Motor neuron (in vitro differentiated cells): ENCODE measurements at regions not wholly inside any gene's neighbourhood (a gene's known extent, or its start where the extent isn't known, plus 50 kb on each side); places are given as distances from the start of the nearest gene placed in this dataset.
"Not testable (repeated sequence)": the region's sequence is repeated elsewhere in the genome, so short reads cannot be mapped to it uniquely, and the experiment has no call there.

Experiments
- ATAC-seq, 8 experiments: fragments of 200-7000 bp; cut with Tn5 transposase; replicated peaks in 6 of 8; 2 replicates each; pipeline ENCODE4 v1.8.0; 2021; ENCODE audit warnings: mild to moderate bottlenecking in 8 of 8, moderate library complexity in 8 of 8
- H3K27ac ChIP-seq, 2 donors: fragments of 250-450 bp; sonication (Bioruptor Pico); 2 replicates each; pipeline ENCODE4 v1.9.0; 2021; ENCODE audit warnings: antibody characterized with exemption in 2 of 2, mild to moderate bottlenecking in 2 of 2, moderate library complexity in 1 of 2
- H3K4me1 ChIP-seq, 2 donors: fragments of 250-450 bp; sonication (Bioruptor Pico); replicated peaks in 1 of 2; 2 replicates each; pipeline ENCODE4 v1.6.1; 2021; ENCODE audit warnings: antibody characterized with exemption in 2 of 2, mild to moderate bottlenecking in 2 of 2, moderate library complexity in 1 of 2
- H3K4me3 ChIP-seq, 5 donors: fragments of 250-450 bp; sonication (Bioruptor Pico); 2 replicates each; pipeline ENCODE4 v1.9.0; 2021; ENCODE audit warnings: antibody characterized with exemption in 5 of 5, mild to moderate bottlenecking in 5 of 5, moderate library complexity in 4 of 5
- WGBS, 10 experiments: fragments of 450-650 bp; shearing (Covaris generic); methylation state at CpG; one replicate each; pipeline ENCODE4 v1.0.0; 2022; 5-methylcytosine and 5-hydroxymethylcytosine counted together
- in situ Hi-C, 9 experiments: fragments of 400-800 bp; cut with MboI; loops; one replicate each; pipeline ENCODE4 v1.15.0; 2021; ENCODE audit warnings: low sequenced_read_pairs in 9 of 9, low pct_unique_long_range_greater_than_20kb in 2 of 9; ENCODE audit not compliant: unreplicated experiment in 9 of 9

GRCh38 chr7:6929588-6929987, 103.5 kb upstream of the CCZ1B start:
- ATAC-seq, in situ Hi-C loops, H3K4me1 ChIP-seq, H3K4me3 ChIP-seq, H3K27ac ChIP-seq: not testable (repeated sequence)
- whole genome bisulfite sequencing, 10 experiments: 90 to 100% (median 100%) methylated on average over 1 to 2 of the region's 7 CpGs; no CpG with 5 or more reads in 7 of the 10 experiments

- H3K4me1 ChIP-seq, H3K27ac ChIP-seq, H3K4me3 ChIP-seq, in situ Hi-C loops, ATAC-seq: not testable (repeated sequence)
- WGBS, 10 experiments: 29 to 100% (median 80%) methylated on average over 1 to 4 of the region's 7 CpGs; no CpG with 5 or more reads in 7 of the 10 experiments
Measured at GRCh38 chr7:6930081-6930635, 104.1 kb upstream of the CCZ1B start.

DNA sequence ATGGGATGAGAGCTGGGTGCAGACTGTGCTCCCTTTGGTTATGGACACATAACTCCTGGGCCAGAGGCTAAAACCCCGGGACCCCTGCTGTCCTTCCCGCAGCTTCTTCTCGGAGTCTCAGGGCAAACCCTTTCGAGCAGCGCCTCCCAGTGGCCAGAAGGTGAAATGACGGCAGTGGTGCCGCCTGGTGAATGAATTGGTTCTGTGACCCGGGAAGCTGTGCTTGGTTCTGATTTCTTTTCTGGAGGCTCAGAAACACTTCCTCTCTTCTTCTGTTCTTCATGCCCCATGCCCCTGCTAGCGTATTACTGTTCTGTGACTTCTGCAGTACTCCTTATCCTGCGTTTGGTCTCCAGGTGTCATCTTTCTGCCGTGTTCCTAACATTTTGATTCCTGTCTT, 104.7 kb upstream of the CCZ1B start:
- H3K27ac ChIP-seq, in situ Hi-C loops, ATAC-seq, H3K4me3 ChIP-seq, H3K4me1 ChIP-seq: not testable (repeated sequence)
- WGBS, 10 experiments: 20% methylated on average over 1 of the region's 11 CpGs; no CpG with 5 or more reads in 9 of the 10 experiments

DNA sequence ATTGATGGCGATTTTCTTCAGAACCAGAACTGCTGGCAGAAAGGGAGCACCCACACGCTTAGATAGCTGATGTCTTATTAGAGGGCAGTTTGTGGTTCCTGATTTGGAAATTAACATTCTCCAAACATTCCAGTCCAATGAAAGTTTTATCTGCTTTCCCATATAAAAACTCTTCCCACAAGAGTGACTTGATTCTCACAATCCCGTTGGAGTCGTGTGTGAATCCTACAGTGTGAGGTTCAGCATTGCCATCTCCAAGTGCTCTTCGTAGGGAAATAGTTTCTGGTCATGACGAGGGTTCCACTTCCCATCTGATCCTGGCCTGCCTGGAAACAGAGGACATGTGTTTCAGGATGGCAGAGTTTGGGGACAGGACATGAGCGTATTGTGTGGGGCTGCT, 105.4 kb upstream of the CCZ1B start:
- ATAC-seq, in situ Hi-C loops, H3K4me1 ChIP-seq, H3K27ac ChIP-seq, H3K4me3 ChIP-seq: not testable (repeated sequence)
- 37% methylated on average over 4 of the region's 7 CpGs; no CpG with 5 or more reads in 9 of the 10 experiments for WGBS, 10 experiments

DNA sequence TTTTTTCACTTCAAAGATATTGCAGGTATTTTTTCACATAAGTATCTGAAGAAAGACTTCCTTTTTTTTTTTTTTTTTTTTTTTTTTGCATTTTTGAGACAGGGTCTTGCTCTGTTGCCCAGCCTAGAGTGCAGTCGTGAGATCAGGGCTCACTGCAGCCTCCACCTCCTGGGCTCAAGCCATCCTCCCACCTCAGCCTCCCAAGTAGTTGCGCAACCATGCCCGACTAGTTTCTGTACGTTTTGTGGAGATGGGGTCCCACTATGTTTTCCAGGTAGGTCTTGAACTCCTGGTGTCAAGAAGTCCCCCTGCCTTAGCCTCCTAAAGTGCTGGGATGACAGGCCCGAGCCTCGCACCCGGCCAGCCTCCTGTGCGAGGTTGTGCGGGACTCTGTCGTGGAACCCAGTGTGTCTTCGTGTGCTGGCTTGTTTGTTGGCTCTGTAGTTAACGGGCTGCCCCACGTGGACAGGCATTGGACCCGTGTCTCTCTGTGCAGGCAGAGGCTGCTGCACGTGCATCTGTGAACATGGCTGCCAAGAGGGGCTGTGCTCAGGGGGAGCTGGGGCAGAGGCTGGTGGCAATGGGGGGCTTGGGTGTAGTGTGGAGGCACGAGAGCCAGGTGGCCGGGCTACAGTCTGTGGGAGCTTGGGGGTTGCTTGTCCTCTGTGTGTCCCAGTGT, 108.0 kb upstream of the CCZ1B start:
- in situ Hi-C loops: not testable (repeated sequence)

GRCh38 chr7:6934981-6935380, 108.9 kb upstream of the CCZ1B start:
- Histone ChIP-seq H3K27ac (no peak overlapping the region), H3K4me1 (no peaks in the 10 kb centered on the region), H3K4me3 (no peak overlapping the region)
- in situ Hi-C loops: no loop called here
- no CpG with 5 or more reads among the region's 21 CpGs for WGBS, 10 experiments
- no peak for ATAC-seq

More for the DNA sequence above, 108.0 kb upstream of the CCZ1B start:
- not testable (repeated sequence) for H3K27ac ChIP-seq, ATAC-seq, H3K4me1 ChIP-seq, H3K4me3 ChIP-seq
- 20 to 90% methylated on average over 1 to 2 of the region's 17 CpGs; no CpG with 5 or more reads in 8 of the 10 experiments for WGBS, 10 experiments

- in situ Hi-C loops, ATAC-seq, H3K4me1 ChIP-seq, H3K4me3 ChIP-seq, H3K27ac ChIP-seq: not testable (repeated sequence)
- WGBS, 10 experiments: no CpG with 5 or more reads among the region's 7 CpGs
Measured at GRCh38 chr7:6936626-6937025, 110.6 kb upstream of the CCZ1B start.

DNA sequence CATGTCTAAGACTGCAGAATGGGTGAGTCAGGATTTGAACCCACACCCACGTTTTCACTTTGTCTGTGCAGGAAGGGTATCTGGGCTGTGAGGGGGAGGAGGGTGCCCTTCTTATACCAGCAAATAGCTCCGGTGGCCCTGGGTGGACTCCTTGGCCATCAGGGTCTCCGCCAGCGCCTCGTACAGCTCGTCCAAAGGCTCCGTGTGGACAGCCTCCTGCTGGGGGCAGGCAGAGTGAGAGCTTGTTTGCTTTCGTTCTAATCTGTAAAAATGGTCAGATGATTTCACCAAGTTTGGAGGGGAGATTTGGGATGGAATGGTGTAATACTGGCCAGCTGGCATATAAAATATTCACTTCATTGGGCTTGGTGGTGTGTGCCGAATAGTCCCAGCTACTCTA, 111.7 kb upstream of the CCZ1B start:
- WGBS, 10 experiments: no CpG with 5 or more reads among the region's 9 CpGs
- ATAC-seq, H3K4me3 ChIP-seq, in situ Hi-C loops, H3K27ac ChIP-seq, H3K4me1 ChIP-seq: not testable (repeated sequence)

- in situ Hi-C loops, H3K4me3 ChIP-seq, H3K27ac ChIP-seq, H3K4me1 ChIP-seq, ATAC-seq: not testable (repeated sequence)
- WGBS, 10 experiments: no CpG with 5 or more reads among the region's 4 CpGs
Measured at GRCh38 chr7:6938284-6938683, 112.2 kb upstream of the CCZ1B start.

DNA sequence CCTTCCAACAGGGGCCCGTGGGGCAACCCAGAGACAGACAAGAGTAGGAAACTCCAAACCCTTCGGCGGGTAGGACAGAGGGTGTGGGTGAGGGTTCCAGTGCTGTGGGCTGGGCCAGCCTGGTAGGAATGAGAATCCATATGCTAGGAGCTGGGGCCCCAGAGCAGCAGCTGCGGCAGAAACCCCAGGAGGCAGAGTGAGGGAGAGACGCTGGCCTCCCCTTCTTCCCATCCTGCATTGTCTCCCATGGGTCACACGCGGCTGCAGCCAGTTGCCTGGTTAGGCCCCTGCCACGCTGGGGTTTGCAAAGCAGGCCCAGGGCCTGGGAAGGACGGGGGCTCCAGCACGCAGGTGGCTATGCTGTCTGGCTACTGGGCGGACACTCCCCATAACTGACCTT, 113.1 kb upstream of the CCZ1B start:
- H3K4me1 ChIP-seq, H3K27ac ChIP-seq, H3K4me3 ChIP-seq, in situ Hi-C loops, ATAC-seq: not testable (repeated sequence)
- 0 to 71% (median 12%) methylated on average over 1 to 3 of the region's 11 CpGs; no CpG with 5 or more reads in 6 of the 10 experiments for WGBS, 10 experiments

GRCh38 chr7:6939896-6940295, 113.8 kb upstream of the CCZ1B start:
- H3K4me3 ChIP-seq, in situ Hi-C loops, H3K27ac ChIP-seq, ATAC-seq, H3K4me1 ChIP-seq: not testable (repeated sequence)
- no CpG with 5 or more reads among the region's 17 CpGs for WGBS, 10 experiments

- 10 to 80% (median 70%) methylated on average over 1 to 4 of the region's 5 CpGs; no CpG with 5 or more reads in 3 of the 10 experiments for WGBS, 10 experiments
- in situ Hi-C loops, ATAC-seq, H3K4me1 ChIP-seq, H3K27ac ChIP-seq, H3K4me3 ChIP-seq: not testable (repeated sequence)
Measured at GRCh38 chr7:6946873-6947272, 120.8 kb upstream of the CCZ1B start.

DNA sequence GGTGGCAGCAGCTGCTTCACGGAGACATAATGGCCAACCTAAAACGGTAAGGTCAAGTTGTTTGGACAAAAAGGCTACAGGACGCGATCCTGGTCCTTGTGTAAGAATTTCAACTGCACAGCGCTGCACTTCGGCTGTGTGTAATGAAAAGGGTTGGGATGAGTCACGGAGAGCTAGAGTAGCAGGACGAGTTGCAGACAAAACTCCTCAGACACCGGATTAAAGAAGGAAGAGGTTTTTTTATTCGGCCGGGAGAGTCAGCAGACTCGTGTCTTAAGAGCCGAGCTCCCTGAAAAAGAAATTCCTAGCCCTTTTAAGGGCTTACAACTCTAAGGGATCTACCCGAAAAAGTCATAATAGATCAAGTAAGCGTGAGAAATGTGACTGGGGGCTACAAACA, 124.2 kb upstream of the CCZ1B start:
- H3K4me1 ChIP-seq, H3K4me3 ChIP-seq, H3K27ac ChIP-seq, ATAC-seq: not testable (repeated sequence)
- 20 to 100% (median 62%) methylated on average over 1 to 9 of the region's 15 CpGs; no CpG with 5 or more reads in 3 of the 10 experiments for WGBS, 10 experiments
- in situ Hi-C loops: loop anchor here in 2 of 9 experiments (25.0 kb wide), 1 partner anchor 587 kb away; the partner anchor contains the start of gene COL28A1 (in 2 of the 2)

DNA sequence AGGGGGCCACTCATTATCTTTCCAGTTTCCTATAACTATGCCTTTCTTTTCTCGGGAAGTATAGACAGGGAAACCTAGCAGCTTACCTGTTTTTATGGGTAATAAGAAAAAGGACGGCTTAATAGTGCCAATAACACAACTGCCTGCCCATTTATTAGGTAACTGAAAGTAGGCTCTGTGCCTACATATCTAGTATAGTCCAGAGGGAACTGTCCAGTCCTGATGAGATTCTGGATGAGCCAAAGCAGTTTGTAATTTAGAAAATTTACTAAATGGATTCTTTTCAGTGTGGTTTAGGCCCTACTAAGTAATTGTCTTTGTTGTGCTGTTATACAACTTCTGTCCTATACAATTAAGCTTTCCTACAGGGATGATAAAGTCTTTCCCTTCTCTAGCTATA, 125.5 kb upstream of the CCZ1B start:
- no CpG with 5 or more reads among the region's 2 CpGs for WGBS, 10 experiments
- not testable (repeated sequence) for ATAC-seq, H3K27ac ChIP-seq, H3K4me3 ChIP-seq, H3K4me1 ChIP-seq
- in situ Hi-C loops: loop anchor here in 2 of 9 experiments (25.0 kb wide), 1 partner anchor 586 kb away; the partner anchor contains the start of gene COL28A1 (in 2 of the 2)
